HG03432 (cell line): ENCODE measurements at regions not wholly inside any gene's neighbourhood (a gene's known extent, or its start where the extent isn't known, plus 50 kb on each side); places are given as distances from the start of the nearest gene placed in this dataset.
A peak's percentile ranks its signal among the peaks of the same experiment; 100 is the strongest.
"Not testable (repeated sequence)": the region's sequence is repeated elsewhere in the genome, so short reads cannot be mapped to it uniquely, and the experiment has no call there.

ENCODE experiments used
- ATAC-seq: cut with Tn5 transposase; IDR thresholded peaks from one replicate; pipeline ENCODE4 v1.9.1; 2021; ENCODE audit warnings: mild to moderate bottlenecking, moderate library complexity; ENCODE audit not compliant: unreplicated experiment

DNA sequence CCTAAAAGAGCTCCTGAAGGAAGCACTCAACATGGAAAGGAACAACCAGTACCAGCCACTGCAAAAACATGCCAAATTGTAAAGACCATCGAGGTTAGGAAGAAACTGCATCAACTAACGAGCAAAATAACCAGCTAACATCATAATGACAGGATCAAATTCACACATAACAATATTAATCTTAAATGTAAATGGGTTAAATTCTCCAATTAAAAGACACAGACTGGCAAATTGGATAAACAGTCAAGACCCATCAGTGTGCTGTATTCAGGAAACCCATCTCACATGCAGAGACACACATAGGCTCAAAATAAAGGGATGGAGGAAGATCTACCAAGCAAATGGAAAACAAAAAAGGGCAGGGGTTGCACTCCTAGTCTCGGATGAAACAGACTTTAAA is 191.6 kb upstream of the MGAT5 start:
- not testable (repeated sequence) for ATAC-seq

DNA sequence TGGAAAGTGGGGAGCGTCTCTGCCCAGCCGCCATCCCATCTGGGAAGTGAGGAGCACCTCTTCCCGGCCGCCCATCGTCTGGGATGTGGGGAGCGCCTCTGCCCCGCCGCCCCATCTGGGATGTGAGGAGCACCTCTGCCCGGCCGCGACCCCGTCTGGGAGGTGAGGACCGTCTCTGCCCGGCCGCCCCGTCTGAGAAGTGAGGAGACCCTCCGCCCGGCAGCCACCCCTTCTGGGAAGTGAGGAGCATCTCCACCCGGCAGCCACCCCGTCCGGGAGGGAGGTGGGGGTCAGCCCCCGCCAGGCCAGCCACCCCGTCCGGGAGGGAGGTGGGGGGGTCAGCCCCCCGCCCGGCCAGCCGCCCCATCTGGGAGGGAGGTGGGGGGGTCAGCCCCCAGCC is 190.0 kb upstream of the MGAT5 start:
- ATAC-seq, result not testable (repeated sequence)

DNA sequence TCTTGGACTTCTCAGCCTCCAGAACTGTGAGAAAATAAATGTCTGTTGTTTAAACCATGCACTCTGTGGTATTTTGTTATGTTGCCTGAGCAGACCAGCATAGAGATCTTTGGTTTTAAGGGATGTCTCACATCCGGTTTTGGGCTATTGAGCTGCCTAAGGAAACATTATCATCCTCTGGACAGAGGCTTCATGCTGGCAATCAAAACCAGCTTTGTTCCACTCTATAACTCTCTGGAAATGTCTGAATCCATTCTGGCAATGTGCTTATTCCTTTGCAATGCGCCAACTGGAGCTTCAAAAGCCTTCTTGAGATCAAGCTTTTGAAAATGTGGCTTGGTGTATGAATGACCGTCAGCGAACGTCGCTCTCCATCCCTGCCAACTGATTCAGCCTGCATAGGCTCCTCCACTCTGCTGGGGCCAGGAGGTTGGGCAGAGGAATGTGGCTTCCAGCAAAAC is 183.6 kb upstream of the MGAT5 start:
- ATAC-seq, result no peak

DNA sequence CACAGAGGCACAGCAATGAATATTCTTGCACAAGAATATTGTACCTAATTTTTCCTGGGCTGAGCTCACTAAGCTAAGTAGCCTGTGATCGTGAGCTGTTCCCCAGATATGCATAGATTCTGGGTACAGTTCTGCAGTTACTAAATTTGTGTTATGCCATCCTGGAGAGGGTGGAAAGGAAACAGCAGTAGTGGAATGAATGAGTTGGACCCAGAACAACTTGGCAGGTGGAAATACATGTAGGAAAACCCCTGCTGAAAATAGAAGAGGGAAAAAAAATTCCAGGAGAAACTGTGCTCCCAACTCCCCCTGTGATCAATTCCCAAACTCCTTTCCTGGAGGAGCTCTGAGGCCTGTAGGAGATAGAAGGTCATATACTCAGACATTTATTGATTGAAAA is 181.5 kb upstream of the MGAT5 start:
- ATAC-seq, result no peak

DNA sequence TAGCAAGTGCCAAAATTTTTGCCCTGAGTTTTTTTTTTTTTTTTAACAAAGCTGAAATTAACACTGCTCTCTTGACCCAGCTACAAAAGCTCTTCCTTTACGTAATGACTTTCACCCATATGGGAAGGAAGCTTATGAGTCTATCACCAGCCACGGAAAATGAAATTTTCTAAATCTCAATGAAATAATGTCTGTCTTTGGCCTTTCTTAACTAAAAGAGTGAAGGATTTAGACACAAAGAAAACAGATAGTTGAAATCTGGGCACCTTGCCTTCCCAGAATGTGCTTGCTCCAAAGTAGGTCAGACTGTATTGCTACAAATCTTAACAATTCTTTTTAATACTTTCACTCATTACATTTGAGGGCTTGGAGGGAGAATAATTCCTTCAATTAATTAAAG is 180.8 kb upstream of the MGAT5 start:
- no peak for ATAC-seq

DNA sequence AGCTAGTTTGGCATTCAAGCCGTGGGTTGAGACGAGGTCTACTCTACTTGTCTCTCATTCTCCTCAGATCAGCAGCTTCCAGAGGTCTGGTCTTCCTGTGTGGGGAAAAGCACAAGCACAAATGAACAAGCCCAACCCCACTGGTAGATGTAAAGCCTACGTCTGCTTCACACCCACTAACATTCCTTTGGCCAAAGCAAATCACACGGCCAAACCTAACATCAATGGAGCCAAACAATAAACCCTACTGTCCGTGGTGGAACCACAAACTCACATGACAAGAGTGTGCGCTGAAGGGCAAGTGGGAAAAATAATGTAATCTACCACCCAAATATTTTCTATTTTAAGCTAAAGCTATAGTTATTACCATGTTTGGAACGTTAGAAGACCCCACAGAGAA is 179.3 kb upstream of the MGAT5 start:
- no peak for ATAC-seq

DNA sequence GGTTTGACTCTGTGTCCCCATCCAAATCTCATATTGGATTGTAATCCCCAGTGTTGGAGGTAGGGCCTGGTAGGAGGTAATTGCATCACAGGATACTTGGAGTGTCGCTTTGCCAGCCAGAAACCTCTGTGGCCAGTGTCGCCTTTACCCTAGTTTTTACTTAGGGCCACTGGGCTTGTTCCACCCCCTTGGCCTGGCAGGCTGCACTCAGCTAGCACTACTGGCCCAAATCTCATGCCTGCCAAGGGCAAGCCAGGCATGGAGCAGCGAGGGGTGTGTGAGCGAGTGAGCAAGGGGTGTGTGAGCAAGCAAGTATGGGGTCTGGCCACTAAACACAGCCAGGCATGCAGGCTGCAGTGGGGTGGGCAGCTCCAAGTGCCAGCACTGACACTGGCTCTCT is 178.7 kb upstream of the MGAT5 start:
- no peak for ATAC-seq

DNA sequence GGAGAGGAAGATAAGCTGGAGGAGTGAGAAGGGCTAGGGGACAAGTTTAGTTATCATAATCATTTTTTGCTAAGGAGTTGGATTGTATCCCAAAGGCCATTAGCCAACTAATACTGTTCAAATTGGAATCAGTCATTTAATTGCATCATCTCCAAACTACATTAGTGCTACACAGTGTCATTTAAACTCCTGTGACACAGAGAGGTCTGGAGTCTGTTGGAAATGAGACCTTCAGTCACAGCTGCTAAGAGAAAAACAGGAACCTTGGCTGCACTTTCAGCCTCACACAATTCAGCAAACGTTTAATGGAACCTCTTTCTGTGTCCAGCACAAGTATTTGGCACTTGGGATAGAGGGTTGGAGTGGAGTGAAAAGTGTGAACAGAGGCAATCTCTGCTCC is 175.5 kb upstream of the MGAT5 start:
- no peak for ATAC-seq

DNA sequence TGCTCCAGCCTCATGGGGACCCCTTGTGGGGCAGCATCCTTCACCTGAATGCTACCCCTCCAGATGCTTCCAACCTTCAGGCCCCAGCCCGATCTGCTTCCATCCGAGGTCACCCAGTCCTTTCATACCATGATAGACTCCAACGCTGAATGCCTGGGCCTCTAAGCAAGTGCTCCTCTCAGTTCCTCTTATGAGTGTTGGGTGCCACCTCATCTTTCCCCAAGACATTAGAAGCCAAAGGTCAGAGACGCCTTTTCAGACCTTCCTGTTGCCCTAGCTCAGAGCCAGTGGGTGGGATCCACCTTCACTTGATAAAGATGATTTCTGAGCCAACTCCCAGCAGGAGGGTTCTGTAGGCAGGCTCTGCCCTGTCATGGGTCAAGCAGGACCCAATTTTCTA is 174.5 kb upstream of the MGAT5 start:
- ATAC-seq, result peak; percentile 98

DNA sequence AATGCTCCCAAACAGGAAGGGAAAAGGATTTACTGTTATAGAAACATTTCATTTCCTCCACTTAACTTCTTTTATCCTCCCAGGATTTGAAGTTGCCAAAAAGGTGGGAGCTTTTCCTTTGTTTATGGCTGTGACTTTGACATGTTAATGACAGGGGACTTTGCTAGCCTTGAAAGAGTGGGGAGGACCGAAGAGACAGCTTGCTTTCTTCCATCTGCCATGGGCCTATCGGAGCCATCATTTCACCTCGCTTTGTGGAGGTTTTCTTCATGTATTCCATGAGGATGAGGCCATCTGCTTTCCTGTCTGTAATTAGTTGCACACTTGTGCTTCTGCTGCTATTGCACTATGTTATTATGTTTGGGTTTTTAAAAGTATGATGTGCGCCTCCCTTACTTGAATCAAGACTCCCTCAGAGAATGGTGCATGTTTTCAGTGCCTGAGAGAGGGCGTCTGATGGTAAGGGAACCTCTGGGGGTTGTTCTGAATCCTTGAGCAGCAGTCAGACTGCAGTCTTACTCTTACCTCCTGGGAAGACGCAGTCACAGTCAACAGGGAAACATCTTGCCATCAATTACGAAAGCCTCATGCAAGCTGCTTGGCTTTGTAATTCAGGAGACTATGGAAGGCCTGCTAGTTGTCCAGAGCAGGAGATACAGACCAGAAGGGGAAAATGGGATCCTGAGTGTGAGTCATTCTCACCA is 173.3 kb upstream of the MGAT5 start:
- no peak for ATAC-seq

DNA sequence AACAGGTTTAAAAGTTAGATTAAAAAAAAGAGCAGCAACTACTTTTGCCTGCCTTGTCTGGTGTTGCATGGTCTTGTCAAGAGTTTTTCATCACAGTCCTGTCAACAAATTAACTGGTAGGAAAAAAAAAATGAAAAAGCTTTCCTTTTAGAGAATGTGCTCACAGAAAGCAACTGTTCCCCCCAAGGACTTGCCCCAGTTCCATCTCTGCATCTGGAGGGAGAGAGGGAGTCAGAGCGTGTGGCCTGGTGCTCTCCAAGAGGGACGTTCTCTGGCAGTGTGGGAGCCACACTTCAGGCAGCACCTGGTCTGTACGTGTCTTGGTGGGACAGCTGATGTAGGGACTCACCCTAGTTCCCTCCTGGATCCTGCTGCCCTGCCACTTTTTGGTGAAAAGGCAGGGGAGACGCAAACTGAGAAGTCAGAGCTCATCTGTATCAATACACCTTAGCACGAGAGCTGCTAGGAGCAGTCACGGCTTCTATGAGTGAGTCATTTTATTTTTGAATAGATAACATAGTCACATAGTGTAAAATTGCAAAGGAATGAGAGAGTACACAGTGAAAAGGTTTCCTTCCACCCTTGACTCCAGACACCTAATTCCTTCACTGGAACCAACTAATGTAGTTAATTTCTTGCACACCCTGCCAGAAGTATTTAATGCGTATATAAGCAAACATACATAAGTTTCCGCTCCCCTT is 172.5 kb upstream of the MGAT5 start:
- ATAC-seq, result no peak

DNA sequence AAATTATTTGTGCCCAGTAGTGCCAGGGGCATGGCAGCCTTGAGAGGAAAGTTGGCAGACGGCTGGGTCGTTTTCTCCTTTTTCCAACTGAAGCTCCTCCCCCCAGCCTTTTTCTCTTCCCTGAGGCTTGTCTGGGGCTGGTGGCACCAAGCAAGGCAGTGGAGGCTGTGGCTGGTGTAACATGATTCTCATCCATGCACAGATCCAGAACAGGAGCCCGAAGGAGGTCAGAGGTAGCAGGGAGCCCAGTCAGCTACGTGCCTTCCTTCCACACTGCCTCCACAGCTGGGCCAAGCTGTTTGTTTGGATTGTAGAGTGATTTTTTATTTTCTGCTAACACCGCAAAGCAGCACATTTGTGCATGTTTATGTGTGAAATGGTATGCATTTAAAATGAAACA is 170.3 kb upstream of the MGAT5 start:
- no peak for ATAC-seq

DNA sequence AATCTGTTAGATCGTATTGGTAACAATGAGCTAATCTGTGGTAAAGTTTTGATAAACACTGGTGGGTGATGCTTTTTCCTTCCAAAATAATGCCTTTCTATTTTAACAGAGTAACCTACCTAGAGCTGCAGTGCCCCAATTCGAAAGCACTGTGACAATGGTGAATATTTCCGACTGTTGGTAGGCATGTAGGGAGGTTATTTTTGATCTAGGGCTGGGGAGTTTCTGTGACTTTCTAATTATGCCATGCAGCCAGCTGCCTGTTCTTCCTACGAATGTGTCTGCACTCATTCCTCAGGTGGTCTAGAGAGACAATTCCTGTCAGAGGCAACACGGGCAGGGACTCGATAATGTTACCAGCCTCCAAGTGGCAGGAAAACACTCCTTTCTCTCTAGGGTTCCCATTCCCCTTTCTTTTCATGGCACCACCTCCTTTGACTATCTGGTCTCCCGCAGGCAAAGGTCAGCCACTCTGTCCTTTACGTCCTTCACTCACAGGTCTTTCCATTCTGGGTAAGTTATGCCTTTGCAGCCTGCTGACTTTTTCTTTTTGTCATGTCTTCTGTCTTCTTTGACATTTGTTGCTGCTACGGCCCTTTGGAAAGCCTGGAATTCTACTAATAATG is 167.2 kb upstream of the MGAT5 start:
- no peak for ATAC-seq

DNA sequence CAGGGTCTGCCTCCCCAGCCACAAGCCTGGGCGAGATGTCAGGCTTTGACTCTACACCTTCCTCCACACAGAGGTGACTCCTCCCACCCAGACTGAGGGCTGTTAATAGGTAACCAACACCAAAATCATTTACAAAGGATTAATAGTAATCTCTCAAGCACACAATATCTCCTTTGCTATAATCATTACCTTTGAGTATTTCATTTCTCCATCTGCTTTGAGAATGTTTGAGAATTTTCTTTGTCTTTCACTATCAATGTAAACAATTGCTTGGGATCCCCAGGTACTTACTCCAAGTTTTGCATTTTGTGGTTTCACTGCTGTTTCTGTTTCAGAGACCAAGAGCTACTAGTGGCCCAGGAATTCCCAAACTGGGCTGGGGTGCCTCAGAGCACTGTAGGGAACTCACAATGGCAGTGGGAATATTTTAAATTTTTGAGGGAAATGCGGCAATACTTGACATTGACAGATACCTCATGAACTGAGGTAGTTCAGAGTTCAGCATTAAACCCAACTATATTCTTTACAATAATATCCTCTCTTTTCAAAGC is 166.4 kb upstream of the MGAT5 start:
- ATAC-seq, result peak; percentile 85

DNA sequence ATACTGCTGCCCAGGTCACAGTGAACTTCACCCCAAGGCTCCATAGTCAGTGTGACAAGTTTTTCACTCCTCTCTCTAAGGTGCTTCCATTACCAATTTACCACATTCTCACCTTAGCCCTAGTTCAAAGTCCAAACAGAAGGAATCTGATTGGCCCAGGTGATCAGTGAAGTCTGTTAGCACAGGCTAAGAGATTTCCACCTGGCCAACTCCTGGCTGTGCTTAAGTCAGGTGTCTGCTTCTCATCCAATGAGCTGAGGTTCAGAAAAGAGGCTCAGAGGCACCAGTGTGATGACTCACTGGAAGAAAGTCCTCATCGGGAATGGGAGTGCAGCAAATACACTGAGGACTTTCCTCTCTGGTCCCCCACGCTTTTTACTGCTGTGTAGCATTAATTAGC is 164.4 kb upstream of the MGAT5 start:
- ATAC-seq, result no peak

DNA sequence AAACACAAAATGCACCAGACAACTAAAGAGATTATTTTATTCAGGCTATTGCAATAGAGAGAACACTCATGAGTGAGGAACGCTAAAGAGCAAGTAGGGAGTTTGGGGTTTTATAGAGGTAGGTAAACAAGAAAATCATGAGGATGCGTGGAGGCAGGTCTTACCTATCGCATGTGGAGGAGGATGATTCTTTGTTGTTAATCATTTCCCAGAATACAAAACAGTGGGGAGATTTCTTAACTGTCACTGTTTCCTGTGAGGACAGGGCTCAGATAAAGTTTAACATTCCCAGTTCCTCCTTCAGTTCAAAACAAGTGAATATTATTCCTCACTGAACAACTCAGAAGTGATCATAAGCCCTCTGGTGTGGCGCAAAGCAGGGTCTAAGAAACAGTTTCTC is 156.1 kb upstream of the MGAT5 start:
- no peak for ATAC-seq

DNA sequence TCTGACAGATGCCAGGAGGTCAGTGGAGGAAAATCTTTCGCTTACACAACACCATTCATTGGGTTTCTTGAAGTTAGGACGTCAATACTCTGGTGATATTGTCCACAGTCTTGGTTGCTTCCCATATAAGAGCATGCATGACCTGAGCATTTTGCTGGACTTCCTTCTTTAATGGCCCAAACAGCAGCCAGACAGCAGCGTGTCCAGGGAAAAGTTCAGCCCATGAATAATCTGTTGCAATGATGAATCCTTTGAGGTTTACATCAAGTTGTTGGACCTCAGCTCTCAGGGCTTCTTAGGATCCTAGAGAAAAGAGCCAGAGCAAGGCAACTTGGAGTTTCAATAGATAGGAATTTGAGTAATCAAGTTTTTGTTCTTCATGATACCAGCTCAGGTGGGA is 155.6 kb upstream of the MGAT5 start:
- no peak for ATAC-seq

DNA sequence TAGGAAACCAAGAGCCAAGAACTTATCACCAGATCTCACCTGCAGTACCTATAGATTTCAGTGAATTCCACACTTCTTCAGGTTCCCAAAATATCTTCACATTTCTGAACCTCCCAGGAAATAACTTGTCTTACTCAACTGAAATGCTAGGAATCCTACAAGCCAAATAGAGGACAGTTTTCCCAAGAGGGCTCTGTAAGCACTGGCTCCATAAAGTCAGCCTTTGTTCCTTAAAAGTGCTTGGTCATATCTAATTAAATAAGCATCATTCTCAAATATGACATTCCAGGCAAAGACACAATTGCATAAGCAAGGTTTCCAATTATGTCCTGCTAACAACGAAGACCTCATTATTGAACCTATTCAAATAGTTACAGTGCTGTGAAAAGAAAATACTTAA is 154.6 kb upstream of the MGAT5 start:
- no peak for ATAC-seq

DNA sequence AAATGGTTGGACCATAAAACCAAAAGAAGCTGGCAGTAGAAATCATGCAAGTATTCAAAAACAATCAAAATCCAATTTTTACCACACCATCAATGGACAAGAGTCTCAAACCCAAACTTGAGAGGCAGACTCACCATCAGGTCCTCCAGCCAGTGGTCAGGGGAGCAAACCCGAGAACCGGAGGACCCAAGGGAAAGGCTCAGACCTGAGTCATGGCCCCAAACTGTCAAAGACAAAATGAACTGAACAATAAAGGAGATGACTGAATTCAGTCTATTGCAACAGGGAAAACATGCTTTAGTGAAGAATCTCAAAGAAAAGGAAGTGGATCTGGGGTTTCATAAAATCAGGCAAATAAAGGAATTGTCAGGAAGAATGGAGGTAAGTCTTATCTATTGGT is 150.7 kb upstream of the MGAT5 start:
- ATAC-seq, result no peak

DNA sequence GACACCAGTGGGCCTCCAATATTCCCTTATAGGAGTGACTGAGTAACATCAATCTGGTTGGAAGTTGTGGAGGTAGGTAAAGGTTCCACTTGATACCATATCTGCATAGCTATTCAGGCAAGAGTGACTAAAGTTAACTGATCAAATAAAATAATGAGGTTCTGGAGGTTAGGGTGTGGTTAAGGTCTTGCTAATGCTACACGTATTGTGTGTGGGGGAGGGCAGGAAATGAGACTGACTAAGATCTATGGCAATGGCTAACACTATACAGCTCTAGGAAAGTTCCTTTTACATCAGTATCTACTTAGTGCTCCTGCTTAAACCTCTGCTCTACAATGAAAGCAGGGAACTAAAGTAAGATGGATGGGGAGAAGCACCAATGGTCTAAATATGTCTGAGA is 149.1 kb upstream of the MGAT5 start:
- no peak for ATAC-seq

DNA sequence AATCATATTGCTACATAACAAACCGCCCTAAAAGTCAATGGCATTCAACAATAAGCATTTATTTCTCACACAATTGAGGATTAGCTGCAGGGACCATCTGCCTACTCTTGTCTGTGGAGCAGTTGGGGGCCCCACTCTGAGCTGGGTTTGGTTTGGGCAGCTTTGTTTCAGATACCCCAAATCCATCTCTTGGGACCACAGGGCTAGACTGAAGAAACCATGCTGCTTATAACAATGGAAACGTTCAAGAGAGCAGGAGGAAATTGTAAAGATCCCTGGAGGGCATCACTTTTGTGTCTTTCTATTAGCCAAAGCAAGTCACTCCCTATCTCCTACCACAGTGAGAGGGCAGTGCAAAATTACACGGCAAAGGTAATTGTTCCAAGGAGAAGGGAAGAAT is 146.5 kb upstream of the MGAT5 start:
- no peak for ATAC-seq

DNA sequence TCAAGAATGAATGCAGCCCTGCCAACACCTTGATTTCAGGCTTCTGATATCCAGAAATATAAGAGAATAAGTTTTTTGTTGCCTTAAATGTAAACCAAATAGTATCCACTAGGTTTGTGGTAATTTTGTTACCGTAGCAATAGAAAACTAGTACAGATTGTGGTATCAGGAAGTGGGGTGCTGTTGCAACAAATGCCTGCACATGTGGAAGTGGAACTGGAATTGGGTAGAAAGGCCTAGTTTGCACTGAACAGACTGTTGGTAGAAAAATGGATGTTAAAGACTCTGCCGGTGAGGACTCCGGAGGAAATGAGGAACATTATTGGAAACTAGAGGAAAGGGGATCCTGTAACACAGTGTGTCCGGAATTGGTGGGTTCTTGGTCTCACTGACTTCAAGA is 145.8 kb upstream of the MGAT5 start:
- ATAC-seq, result no peak
